SK-N-SH (cell line): ENCODE measurements at regions not wholly inside any gene's neighbourhood (a gene's known extent, or its start where the extent isn't known, plus 50 kb on each side); places are given as distances from the start of the nearest gene placed in this dataset.

ENCODE experiments used
- CTCF ChIA-PET: fragments of 300-600, 350-600 bp; formaldehyde crosslinking; extraction: SDS; loops from one replicate; lab custom pipeline; 2021; lab: Yijun Ruan, JAX
- POLR2A ChIA-PET: fragments of 350-600 bp; sonication (Branson Sonifier 250); formaldehyde crosslinking; extraction: SDS; loops from one replicate; lab custom pipeline; 2020; ENCODE audit warnings: antibody characterized with exemption, inconsistent platforms; lab: Yijun Ruan, JAX
- DNase-seq: peaks from one replicate; pipeline ENCODE4 v3.0.0; 2012
- H2AFZ ChIP-seq: fragments of 200-600 bp; sonication (generic); 2 replicates; pipeline ENCODE4 v1.8.1; 2016; ENCODE audit warnings: antibody characterized with exemption, mild to moderate bottlenecking, low read depth
- H3F3A ChIP-seq: fragments of 200-600 bp; sonication (generic); replicated peaks from 2 replicates; pipeline ENCODE3; 2016; ENCODE audit warnings: antibody characterized with exemption, mild to moderate bottlenecking; ENCODE audit not compliant: insufficient read depth
- H3K27ac ChIP-seq, 2 experiments: fragments of 200-500 bp in 1 of 2; fragments of 200-600 bp in 1 of 2; sonication (Bioruptor generic) in 1 of 2; sonication (generic), shearing (Covaris generic) in 1 of 2; 2 replicates each; pipeline versions ENCODE4 v1.5.1 to v1.6.1; 2014 to 2016; ENCODE audit warnings: low read depth in 2 of 2, inconsistent platforms in 1 of 2, low read length in 1 of 2, mild to moderate bottlenecking in 1 of 2, mixed read lengths in 1 of 2
- H3K27me3 ChIP-seq: fragments of 200-600 bp; sonication (generic), shearing (Covaris generic); 2 replicates; pipeline ENCODE4 v1.6.1; 2016; ENCODE audit warnings: mixed run types; ENCODE audit not compliant: insufficient read depth
- H3K36me3 ChIP-seq, 2 experiments: fragments of 200-500 bp in 1 of 2; fragments of 200-600 bp in 1 of 2; sonication (Bioruptor generic) in 1 of 2; sonication (generic) in 1 of 2; replicated peaks in 1 of 2; 2 replicates each; pipeline versions ENCODE3 to v1.5.1; 2014 to 2016; ENCODE audit warnings: low read length in 1 of 2, mild to moderate bottlenecking in 1 of 2; ENCODE audit not compliant: insufficient read depth in 2 of 2, control insufficient read depth in 1 of 2
- H3K4me1 ChIP-seq, 2 experiments: fragments of 200-500 bp in 1 of 2; fragments of 200-600 bp in 1 of 2; sonication (Bioruptor generic) in 1 of 2; sonication (generic), shearing (Covaris generic) in 1 of 2; 2 replicates each; pipeline versions ENCODE4 v1.5.1 to v1.6.1; 2014 to 2016; ENCODE audit warnings: low read depth in 1 of 2, low read length in 1 of 2, mixed run types in 1 of 2; ENCODE audit not compliant: insufficient read depth in 2 of 2, control insufficient read depth in 1 of 2
- H3K4me2 ChIP-seq: fragments of 200-600 bp; sonication (generic), shearing (Covaris generic); 2 replicates; pipeline ENCODE4 v1.6.1; 2017; ENCODE audit warnings: mixed run types
- H3K4me3 ChIP-seq, 2 experiments: fragments of 200-500 bp in 1 of 2; fragments of 200-600 bp in 1 of 2; sonication (Bioruptor generic) in 1 of 2; sonication (generic), shearing (Covaris generic) in 1 of 2; 2 replicates each; pipeline versions ENCODE4 v1.5.1 to v1.8.1; 2014 to 2016; ENCODE audit warnings: low read depth in 2 of 2, inconsistent platforms in 1 of 2, low read length in 1 of 2, mild to moderate bottlenecking in 1 of 2, mixed read lengths in 1 of 2, moderate library complexity in 1 of 2
- H3K79me2 ChIP-seq: fragments of 200-600 bp; sonication (generic); 2 replicates; pipeline ENCODE4 v1.8.1; 2017; ENCODE audit warnings: mild to moderate bottlenecking; ENCODE audit not compliant: insufficient read depth
- H3K9ac ChIP-seq: fragments of 200-600 bp; sonication (generic); 2 replicates; pipeline ENCODE4 v1.6.1; 2017; ENCODE audit warnings: mixed run types
- H3K9me2 ChIP-seq: fragments of 200-600 bp; sonication (generic); 2 replicates; pipeline ENCODE4 v1.6.1; 2017; ENCODE audit warnings: mixed run types
- H3K9me3 ChIP-seq: fragments of 200-600 bp; sonication (generic); 2 replicates; pipeline ENCODE4 v1.6.1; 2017; ENCODE audit warnings: mixed run types, mild to moderate bottlenecking, moderate library complexity
- H4K20me1 ChIP-seq: fragments of 200-600 bp; sonication (generic); 2 replicates; pipeline ENCODE4 v1.6.1; 2017; ENCODE audit warnings: mild to moderate bottlenecking, mixed run types; ENCODE audit not compliant: insufficient read depth
- EP300 ChIP-seq, 2 experiments: IDR thresholded peaks; 2 replicates each; pipeline versions ENCODE4 v1.4.0 to v1.6.1; 2012; ENCODE audit warnings: borderline replicate concordance in 1 of 2, low read depth in 1 of 2, low read length in 1 of 2
- FOSL2 ChIP-seq: IDR thresholded peaks from 2 replicates; pipeline ENCODE4 v1.4.0; 2012; ENCODE audit warnings: low read depth, mild to moderate bottlenecking, moderate library complexity, borderline replicate concordance
- FOXM1 ChIP-seq: IDR thresholded peaks from 2 replicates; pipeline ENCODE4 v1.4.0; 2012; ENCODE audit warnings: low read depth, mild to moderate bottlenecking
- GABPA ChIP-seq: IDR thresholded peaks from 2 replicates; pipeline ENCODE4 v1.4.0; 2012; ENCODE audit warnings: low read depth, mild to moderate bottlenecking
- JUND ChIP-seq: IDR thresholded peaks from 2 replicates; pipeline ENCODE4 v1.4.0; 2012
- MEF2A ChIP-seq: IDR thresholded peaks from 2 replicates; pipeline ENCODE4 v1.4.0; 2012; ENCODE audit warnings: low read depth, borderline replicate concordance
- MXI1 ChIP-seq: IDR thresholded peaks from 2 replicates; pipeline ENCODE4 v1.6.1; 2012; ENCODE audit warnings: mild to moderate bottlenecking, low read depth, low read length, improper control_type of control experiment
- NFIC ChIP-seq: IDR thresholded peaks from 2 replicates; pipeline ENCODE4 v1.4.0; 2012; ENCODE audit warnings: borderline replicate concordance
- POLR2AphosphoS5 ChIP-seq: IDR thresholded peaks from 2 replicates; pipeline ENCODE4 v1.6.1; 2012; ENCODE audit warnings: low read depth, low read length
- RAD21 ChIP-seq: IDR thresholded peaks from 2 replicates; pipeline ENCODE4 v1.6.1; 2012; ENCODE audit warnings: mild to moderate bottlenecking, low read length
- RFX5 ChIP-seq: IDR thresholded peaks from 2 replicates; pipeline ENCODE4 v1.6.1; 2012; ENCODE audit warnings: mild to moderate bottlenecking, improper control_type of control experiment, low read length
- RXRA ChIP-seq: IDR thresholded peaks from 2 replicates; pipeline ENCODE4 v1.4.0; 2012; ENCODE audit warnings: low read depth, mild to moderate bottlenecking, borderline replicate concordance
- SIN3A ChIP-seq: IDR thresholded peaks from 2 replicates; pipeline ENCODE4 v1.6.1; 2012; ENCODE audit warnings: low read depth, mild to moderate bottlenecking, low read length, moderate library complexity, borderline replicate concordance
- SMC3 ChIP-seq: IDR thresholded peaks from 2 replicates; pipeline ENCODE4 v1.6.1; 2012; ENCODE audit warnings: low read depth, low read length, improper control_type of control experiment
- TAF1 ChIP-seq: IDR thresholded peaks from 2 replicates; pipeline ENCODE4 v1.6.1; 2012; ENCODE audit warnings: low read depth, mild to moderate bottlenecking, low read length, moderate library complexity, borderline replicate concordance
- TCF12 ChIP-seq: IDR thresholded peaks from 2 replicates; pipeline ENCODE4 v1.4.0; 2012
- ZBTB33 ChIP-seq: IDR thresholded peaks from 2 replicates; pipeline ENCODE4 v1.4.0; 2012; ENCODE audit warnings: low read depth, borderline replicate concordance
- WGBS: methylation state at CpG from one replicate; pipeline ENCODE4 v1.1.6; 2017; ENCODE audit warnings: low lambda C conversion rate; 5-methylcytosine and 5-hydroxymethylcytosine counted together
- TF ChIP-seq, protein P1 (sequence below): fragments of 150-350 bp; IDR thresholded peaks from 2 replicates; pipeline ENCODE4 v1.6.1; 2017; ENCODE audit warnings: antibody characterized with exemption, low read length, low read depth, borderline replicate concordance
- TF ChIP-seq, protein P2 (sequence below): fragments of 200-600 bp; sonication (generic); IDR thresholded peaks from 2 replicates; pipeline ENCODE4 v1.6.1; 2017; ENCODE audit warnings: antibody characterized with exemption, mild to moderate bottlenecking, moderate library complexity

DNA sequence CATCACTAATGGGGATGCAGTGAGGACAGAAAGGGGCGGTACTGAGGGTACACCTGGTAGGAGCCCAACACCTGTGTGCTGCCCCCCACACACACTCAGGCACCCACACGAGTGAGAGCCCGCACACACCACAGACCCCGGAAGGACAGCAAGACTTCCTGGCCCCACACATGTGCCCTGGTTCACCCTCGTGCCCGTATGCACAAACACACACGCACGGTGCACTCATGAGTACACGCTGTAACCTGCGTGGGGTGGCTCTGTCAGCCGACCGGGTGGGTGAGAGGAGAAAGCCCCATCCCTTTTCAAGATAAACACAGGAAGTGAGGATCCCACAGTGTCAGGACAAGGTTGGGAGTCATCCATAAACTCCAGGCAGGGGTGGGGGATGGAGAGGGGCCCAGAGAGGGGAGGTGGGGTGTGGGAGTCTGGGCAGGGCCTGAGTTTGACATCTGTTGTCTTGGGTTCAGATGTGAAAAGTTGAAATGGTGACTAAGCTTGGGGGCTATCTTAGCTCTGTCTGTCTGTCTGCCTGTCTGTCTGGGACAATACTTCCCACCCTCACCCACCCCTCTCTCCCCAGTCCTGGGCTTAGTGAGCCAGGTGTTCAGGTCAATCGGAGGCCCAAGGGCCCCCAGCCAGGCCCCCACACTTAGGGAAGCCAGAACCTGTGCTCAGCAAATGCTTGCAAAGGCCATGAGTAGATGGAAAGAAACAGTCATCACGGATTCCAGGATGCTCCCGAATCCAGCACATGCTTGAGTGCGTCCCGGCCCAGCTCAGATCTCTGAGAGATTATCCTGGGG, 119.8 kb upstream of the ZBTB40 start:
- H3K27me3 ChIP-seq: no peaks in the 10 kb centered on the region; the same call in 1 of the 2 replicates
- H3K4me3 ChIP-seq: no peak overlapping the region
- H2AFZ ChIP-seq: no peak overlapping the region
- H3F3A ChIP-seq: no peaks in the 10 kb centered on the region
- CTCF ChIA-PET: interaction anchor here (0.5 to 1.4 kb wide), 2 partner anchors 200 to 402 kb away, joined by 3 to 5 read pairs; no protein-coding TSS in a partner anchor
- peaks cover 0 to 37% of the 10 kb centered on the region in 2 experiments; a peak in 2 of 4 replicates for H3K4me1 ChIP-seq
- TF ChIP-seq TAF1: no peak
- no peak for TF ChIP-seq SMC3
- TF ChIP-seq, protein P1, sequence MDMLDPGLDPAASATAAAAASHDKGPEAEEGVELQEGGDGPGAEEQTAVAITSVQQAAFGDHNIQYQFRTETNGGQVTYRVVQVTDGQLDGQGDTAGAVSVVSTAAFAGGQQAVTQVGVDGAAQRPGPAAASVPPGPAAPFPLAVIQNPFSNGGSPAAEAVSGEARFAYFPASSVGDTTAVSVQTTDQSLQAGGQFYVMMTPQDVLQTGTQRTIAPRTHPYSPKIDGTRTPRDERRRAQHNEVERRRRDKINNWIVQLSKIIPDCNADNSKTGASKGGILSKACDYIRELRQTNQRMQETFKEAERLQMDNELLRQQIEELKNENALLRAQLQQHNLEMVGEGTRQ: no peak
- TF ChIP-seq FOSL2: no peak
- TF ChIP-seq, protein P2, sequence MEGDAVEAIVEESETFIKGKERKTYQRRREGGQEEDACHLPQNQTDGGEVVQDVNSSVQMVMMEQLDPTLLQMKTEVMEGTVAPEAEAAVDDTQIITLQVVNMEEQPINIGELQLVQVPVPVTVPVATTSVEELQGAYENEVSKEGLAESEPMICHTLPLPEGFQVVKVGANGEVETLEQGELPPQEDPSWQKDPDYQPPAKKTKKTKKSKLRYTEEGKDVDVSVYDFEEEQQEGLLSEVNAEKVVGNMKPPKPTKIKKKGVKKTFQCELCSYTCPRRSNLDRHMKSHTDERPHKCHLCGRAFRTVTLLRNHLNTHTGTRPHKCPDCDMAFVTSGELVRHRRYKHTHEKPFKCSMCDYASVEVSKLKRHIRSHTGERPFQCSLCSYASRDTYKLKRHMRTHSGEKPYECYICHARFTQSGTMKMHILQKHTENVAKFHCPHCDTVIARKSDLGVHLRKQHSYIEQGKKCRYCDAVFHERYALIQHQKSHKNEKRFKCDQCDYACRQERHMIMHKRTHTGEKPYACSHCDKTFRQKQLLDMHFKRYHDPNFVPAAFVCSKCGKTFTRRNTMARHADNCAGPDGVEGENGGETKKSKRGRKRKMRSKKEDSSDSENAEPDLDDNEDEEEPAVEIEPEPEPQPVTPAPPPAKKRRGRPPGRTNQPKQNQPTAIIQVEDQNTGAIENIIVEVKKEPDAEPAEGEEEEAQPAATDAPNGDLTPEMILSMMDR: no peak
- TF ChIP-seq SIN3A: no peak
- no peak for TF ChIP-seq MXI1
- no peak for TF ChIP-seq GABPA
- TF ChIP-seq RAD21: no peak
- no peak for TF ChIP-seq TCF12
- TF ChIP-seq MEF2A: no peak
- TF ChIP-seq FOXM1: no peak
- no peak for TF ChIP-seq POLR2AphosphoS5
- no peak for TF ChIP-seq NFIC
- no peak for TF ChIP-seq RXRA
- no peak for TF ChIP-seq RFX5
- no peak for TF ChIP-seq ZBTB33
- TF ChIP-seq JUND: no peak
- TF ChIP-seq EP300 (IDR thresholded peaks at IDR 0.05; ENCODE audit: borderline replicate concordance in 1 of 2, low read depth in 1 of 2, low read length in 1 of 2): no peak
- TF ChIP-seq, all 33 proteins: peak for 0
- Histone ChIP-seq H3K9me3 (no peaks in the 10 kb centered on the region), H3K79me2 (no peaks in the 10 kb centered on the region), H3K36me3 (no peaks in the 10 kb centered on the region), H3K9me2 (no peaks in the 10 kb centered on the region), H3K4me2 (no peak overlapping the region), H3K9ac (no peak overlapping the region), H3K27ac (no peak overlapping the region), H4K20me1 (no peaks in the 10 kb centered on the region)
- POLR2A ChIA-PET: no interaction called here
- 77% methylated on average over 10 of the region's 17 CpGs for WGBS
- DNase-seq: no peak
